Trophoblast cell (in vitro differentiated cells and primary cell): ENCODE measurements at regions not wholly inside any gene's neighbourhood (a gene's known extent, or its start where the extent isn't known, plus 50 kb on each side); places are given as distances from the start of the nearest gene placed in this dataset.

Experiments used
- DNase-seq, 2 donors: peaks; one replicate each; pipeline ENCODE4 v3.0.0-alpha.2; 2016
- H2AFZ ChIP-seq: 2 replicates; pipeline ENCODE4 v1.6.1; 2013; ENCODE audit warnings: low read length, moderate library complexity, mild to moderate bottlenecking; ENCODE audit not compliant: insufficient read depth, poor library complexity
- H2AK5ac ChIP-seq: 2 replicates; pipeline ENCODE4 v1.6.1; 2013; ENCODE audit warnings: mild to moderate bottlenecking, low read length
- H2BK120ac ChIP-seq: 2 replicates; pipeline ENCODE4 v1.6.1; 2013; ENCODE audit warnings: low read length, mild to moderate bottlenecking, moderate library complexity; ENCODE audit not compliant: insufficient read depth, poor library complexity
- H2BK12ac ChIP-seq: 2 replicates; pipeline ENCODE4 v1.6.1; 2013; ENCODE audit warnings: mild to moderate bottlenecking, low read length, moderate library complexity
- H2BK5ac ChIP-seq: 2 replicates; pipeline ENCODE4 v1.6.1; 2013; ENCODE audit warnings: low read length, low read depth, moderate library complexity, mild to moderate bottlenecking; ENCODE audit not compliant: poor library complexity
- H3K14ac ChIP-seq: 2 replicates; pipeline ENCODE4 v1.6.1; 2013; ENCODE audit warnings: mild to moderate bottlenecking, low read length
- H3K18ac ChIP-seq: 2 replicates; pipeline ENCODE4 v1.6.1; 2013; ENCODE audit warnings: mild to moderate bottlenecking, low read length
- H3K23ac ChIP-seq: 2 replicates; pipeline ENCODE4 v1.6.1; 2013; ENCODE audit warnings: low read length
- H3K27ac ChIP-seq: 2 replicates; pipeline ENCODE4 v1.5.1; 2013; ENCODE audit warnings: low read depth, mild to moderate bottlenecking, inconsistent platforms, low read length, moderate library complexity
- H3K27me3 ChIP-seq: 2 replicates; pipeline ENCODE4 v1.6.1; 2013; ENCODE audit warnings: inconsistent platforms, mild to moderate bottlenecking, low read length, moderate library complexity; ENCODE audit not compliant: insufficient read depth
- H3K36me3 ChIP-seq, 2 experiments: 1 replicate in 1 of 2; 2 replicates in 1 of 2; pipeline ENCODE4 v1.6.1; 2013; ENCODE audit warnings: low read length in 2 of 2, mild to moderate bottlenecking in 2 of 2, moderate library complexity in 1 of 2; ENCODE audit not compliant: insufficient read depth in 2 of 2, control insufficient read depth in 1 of 2
- H3K4ac ChIP-seq: 2 replicates; pipeline ENCODE4 v1.6.1; 2013; ENCODE audit warnings: low read depth, mild to moderate bottlenecking, low read length, moderate library complexity
- H3K4me1 ChIP-seq, 2 experiments: 1 replicate in 1 of 2; 2 replicates in 1 of 2; pipeline ENCODE4 v1.6.1; 2013; ENCODE audit warnings: low read length in 2 of 2, mild to moderate bottlenecking in 2 of 2, moderate library complexity in 1 of 2; ENCODE audit not compliant: insufficient read depth in 2 of 2, control insufficient read depth in 1 of 2
- H3K4me2 ChIP-seq: 2 replicates; pipeline ENCODE4 v1.6.1; 2013; ENCODE audit warnings: inconsistent platforms, mild to moderate bottlenecking, low read length, moderate library complexity
- H3K4me3 ChIP-seq: 2 replicates; pipeline ENCODE4 v1.5.1; 2013; ENCODE audit warnings: mild to moderate bottlenecking, low read depth, low read length, inconsistent platforms
- H3K79me1 ChIP-seq: one replicate; pipeline ENCODE4 v1.6.1; 2013; ENCODE audit warnings: low read length
- H3K79me2 ChIP-seq: 2 replicates; pipeline ENCODE4 v1.6.1; 2013; ENCODE audit warnings: low read length, mild to moderate bottlenecking; ENCODE audit not compliant: control insufficient read depth, insufficient read depth, poor library complexity
- H3K9ac ChIP-seq: 2 replicates; pipeline ENCODE4 v1.6.1; 2013; ENCODE audit warnings: mild to moderate bottlenecking, low read length
- H3K9me3 ChIP-seq: 2 replicates; pipeline ENCODE4 v1.6.1; 2013; ENCODE audit warnings: low read depth, mild to moderate bottlenecking, control low read depth, inconsistent platforms, low read length; ENCODE audit not compliant: insufficient read depth
- H4K12ac ChIP-seq: 2 replicates; pipeline ENCODE4 v1.6.1; 2013; ENCODE audit warnings: low read depth, mild to moderate bottlenecking, low read length, moderate library complexity
- H4K8ac ChIP-seq: 2 replicates; pipeline ENCODE4 v1.6.1; 2013; ENCODE audit warnings: low read depth, mild to moderate bottlenecking, low read length, moderate library complexity
- H4K91ac ChIP-seq: one replicate; pipeline ENCODE4 v1.6.1; 2013; ENCODE audit warnings: low read depth, mild to moderate bottlenecking, low read length, moderate library complexity
- WGBS: extraction: QIAGEN DNeasy Blood & Tissue Kit; methylation state at CpG from one replicate; pipeline ENCODE4 v1.1.7; 2013; ENCODE audit warnings: missing lambda C conversion rate; ENCODE audit not compliant: insufficient read length, insufficient coverage; ENCODE audit errors: extremely low coverage; 5-methylcytosine and 5-hydroxymethylcytosine counted together

GRCh38 chr12:130097798-130098255, 64.4 kb upstream of the FZD10 start:
- H3K27me3 ChIP-seq, result no peaks in the 10 kb centered on the region
- H3K79me2 ChIP-seq, result no peaks in the 10 kb centered on the region
- H3K9ac ChIP-seq, result no peak overlapping the region
- H4K91ac ChIP-seq, result no peak overlapping the region
- no peak overlapping the region for H3K27ac ChIP-seq
- no peak overlapping the region for H2BK5ac ChIP-seq
- no peak overlapping the region for H3K4me3 ChIP-seq
- H4K12ac ChIP-seq, result no peak overlapping the region
- no peak overlapping the region for H2AFZ ChIP-seq
- H2BK12ac ChIP-seq, result no peak overlapping the region
- no peak overlapping the region for H2AK5ac ChIP-seq
- no peak overlapping the region for H4K8ac ChIP-seq
- H3K4ac ChIP-seq, result no peak overlapping the region
- no peak overlapping the region for H3K14ac ChIP-seq
- H3K9me3 ChIP-seq, result no peaks in the 10 kb centered on the region
- no peaks in the 10 kb centered on the region for H3K36me3 ChIP-seq
- H3K23ac ChIP-seq, result no peak overlapping the region
- peak; percentile 91 for DNase-seq
- H3K79me1 ChIP-seq, result no peaks in the 10 kb centered on the region
- H3K4me2 ChIP-seq, result no peak overlapping the region
- peaks cover 11 to 12% of the 10 kb centered on the region in 2 experiments for H3K4me1 ChIP-seq
- no peak overlapping the region for H3K18ac ChIP-seq
- H2BK120ac ChIP-seq, result no peak overlapping the region
- no CpG with 5 or more reads among the region's 8 CpGs for whole genome bisulfite sequencing

- Histone ChIP-seq H3K27ac (no peak overlapping the region), H3K9me3 (no peaks in the 10 kb centered on the region)
- WGBS, result no CpG with 5 or more reads among the region's 11 CpGs
Observed at GRCh38 chr12:130098301-130099005, 63.8 kb upstream of the FZD10 start.

GRCh38 chr12:130100634-130101362, 61.5 kb upstream of the FZD10 start:
- 100% methylated on average over 1 of the region's 8 CpGs for WGBS
- H3K9ac ChIP-seq, result no peak overlapping the region
- H2AFZ ChIP-seq, result no peak overlapping the region
- H2BK120ac ChIP-seq, result no peak overlapping the region
- no peaks in the 10 kb centered on the region for H3K79me2 ChIP-seq
- no peaks in the 10 kb centered on the region for H3K9me3 ChIP-seq
- peaks cover 11 to 12% of the 10 kb centered on the region in 2 experiments for H3K4me1 ChIP-seq
- DNase-seq, result peak; percentile 18 to 75
- no peaks in the 10 kb centered on the region for H3K36me3 ChIP-seq
- no peaks in the 10 kb centered on the region for H3K79me1 ChIP-seq
- no peak overlapping the region for H3K27ac ChIP-seq
- no peak overlapping the region for H4K8ac ChIP-seq
- no peak overlapping the region for H3K18ac ChIP-seq
- no peak overlapping the region for H3K4me3 ChIP-seq
- H3K4ac ChIP-seq, result no peak overlapping the region
- no peak overlapping the region for H2AK5ac ChIP-seq
- H3K14ac ChIP-seq, result no peak overlapping the region
- no peak overlapping the region for H4K91ac ChIP-seq
- H3K27me3 ChIP-seq, result no peaks in the 10 kb centered on the region
- H2BK12ac ChIP-seq, result no peak overlapping the region
- H4K12ac ChIP-seq, result no peak overlapping the region
- no peak overlapping the region for H2BK5ac ChIP-seq
- no peak overlapping the region for H3K23ac ChIP-seq
- no peak overlapping the region for H3K4me2 ChIP-seq

More at GRCh38 chr12:130098301-130099005, 63.8 kb upstream of the FZD10 start:
- Histone ChIP-seq H2BK12ac (no peak overlapping the region), H3K14ac (no peak overlapping the region), H2AFZ (no peak overlapping the region), H3K79me2 (no peaks in the 10 kb centered on the region), H2BK5ac (no peak overlapping the region), H3K36me3 (no peaks in the 10 kb centered on the region), H3K9ac (no peak overlapping the region), H3K27me3 (no peaks in the 10 kb centered on the region), H4K12ac (no peak overlapping the region), H3K23ac (no peak overlapping the region), H3K79me1 (no peaks in the 10 kb centered on the region), H3K18ac (no peak overlapping the region), H4K8ac (no peak overlapping the region), H4K91ac (no peak overlapping the region), H3K4me3 (no peak overlapping the region), H3K4me1 (peaks cover 11 to 12% of the 10 kb centered on the region in 2 experiments), H3K4me2 (no peak overlapping the region), H2BK120ac (no peak overlapping the region), H3K4ac (no peak overlapping the region), H2AK5ac (no peak overlapping the region)
- DNase-seq, result no peak

- Histone ChIP-seq H3K27ac (no peak overlapping the region), H3K23ac (no peak overlapping the region), H4K91ac (no peak overlapping the region), H2AK5ac (no peak overlapping the region), H4K12ac (no peak overlapping the region), H3K18ac (no peak overlapping the region), H2BK12ac (no peak overlapping the region), H2AFZ (no peak overlapping the region), H3K27me3 (no peaks in the 10 kb centered on the region), H3K14ac (no peak overlapping the region), H2BK120ac (no peak overlapping the region), H3K4ac (no peak overlapping the region), H3K4me3 (no peak overlapping the region), H3K79me1 (no peaks in the 10 kb centered on the region), H3K36me3 (no peaks in the 10 kb centered on the region), H3K79me2 (no peaks in the 10 kb centered on the region), H3K9me3 (no peaks in the 10 kb centered on the region), H3K4me1 (peaks cover 11 to 12% of the 10 kb centered on the region in 2 experiments), H3K9ac (no peak overlapping the region), H3K4me2 (no peak overlapping the region), H2BK5ac (no peak overlapping the region), H4K8ac (no peak overlapping the region)
- WGBS, result no CpG with 5 or more reads among the region's 7 CpGs
- peak in 1 of 2 donors; percentile 3 for DNase-seq
Observed at GRCh38 chr12:130101370-130101769, 60.9 kb upstream of the FZD10 start.
